OCI-LY7 (cell line): ENCODE measurements at regions not wholly inside any gene's neighbourhood (a gene's known extent, or its start where the extent isn't known, plus 50 kb on each side); places are given as distances from the start of the nearest gene placed in this dataset.

ENCODE experiments used
- CTCF ChIP-seq: fragments of 200-600 bp; sonication (generic); conservative IDR thresholded peaks from 2 replicates; pipeline ENCODE4 v1.5.1; 2014; ENCODE audit warnings: mild to moderate bottlenecking, antibody characterized with exemption, low read length, moderate library complexity, mixed read lengths
- EZH2phosphoT487 ChIP-seq: fragments of 200-600 bp; sonication (generic); IDR thresholded peaks from 2 replicates; pipeline ENCODE4 v1.6.1; 2018; ENCODE audit warnings: low read depth, borderline replicate concordance, mild to moderate bottlenecking, mixed run types, antibody characterized with exemption, low read length, moderate library complexity, mixed read lengths

GRCh38 chr1:75023005-75023404 lies 111.2 kb upstream of the LHX8 start:
- TF ChIP-seq CTCF (no peak), EZH2phosphoT487 (no peak)
